H1 (cell line): ENCODE measurements at regions not wholly inside any gene's neighbourhood (a gene's known extent, or its start where the extent isn't known, plus 50 kb on each side); places are given as distances from the start of the nearest gene placed in this dataset.

Experiments
- CTCF ChIP-seq, 3 experiments: IDR thresholded peaks; 1 replicate in 2 of 3; 2 replicates in 1 of 3; pipeline versions ENCODE4 v1.5.1 to v1.6.1; 2011; ENCODE audit warnings: low read length in 3 of 3, mild to moderate bottlenecking in 3 of 3, inconsistent platforms in 2 of 3, low read depth in 1 of 3, moderate library complexity in 1 of 3; ENCODE audit not compliant: insufficient read depth in 1 of 3; ENCODE audit errors: control extremely low read depth in 1 of 3
- HDAC2 ChIP-seq, 2 experiments: fragments of 300-600 bp in 1 of 2; sonication (generic) in 1 of 2; IDR thresholded peaks; 2 replicates each; pipeline ENCODE4 v1.6.1; 2011 to 2012; ENCODE audit warnings: low read depth in 2 of 2, low read length in 2 of 2, mild to moderate bottlenecking in 2 of 2, moderate library complexity in 2 of 2, borderline replicate concordance in 1 of 2, inconsistent platforms in 1 of 2
- JUND ChIP-seq: IDR thresholded peaks from 2 replicates; pipeline ENCODE4 v1.6.1; 2011; ENCODE audit warnings: mild to moderate bottlenecking, improper control_type of control experiment, low read length
- NANOG ChIP-seq: IDR thresholded peaks from 2 replicates; pipeline ENCODE4 v1.6.1; 2011; ENCODE audit warnings: low read length, low read depth, mild to moderate bottlenecking, inconsistent platforms; ENCODE audit not compliant: insufficient read depth, poor library complexity, severe bottlenecking
- POLR2AphosphoS5 ChIP-seq: IDR thresholded peaks from 2 replicates; pipeline ENCODE4 v1.6.1; 2011; ENCODE audit warnings: low read depth, low read length
- RNF2 ChIP-seq: fragments of 200-900, 300-1000 bp; sonication (generic); IDR thresholded peaks from 2 replicates; pipeline ENCODE4 v1.7.1; 2016; ENCODE audit warnings: borderline replicate concordance, low read depth, mild to moderate bottlenecking, antibody characterized with exemption, low read length; ENCODE audit not compliant: poor library complexity, severe bottlenecking; ENCODE audit errors: missing control alignments

- TF ChIP-seq RNF2 (no peak), POLR2AphosphoS5 (no peak), HDAC2 (IDR thresholded peaks at IDR 0.05; ENCODE audit: borderline replicate concordance in 1 of 2, low read depth in 2 of 2, low read length in 2 of 2) (no peak), JUND (no peak), CTCF (IDR thresholded peaks at IDR 0.05; ENCODE audit: control extremely low read depth in 1 of 3, insufficient read depth in 1 of 3, low read depth in 1 of 3, low read length in 3 of 3) (no peak), NANOG (no peak)
These were observed 873.5 kb downstream of the PDHA2 start for GRCh38 chr4:96713271-96713850.
